ENCODE measurements at regions not wholly inside any gene's neighbourhood (a gene's known extent, or its start where the extent isn't known, plus 50 kb on each side); places are given as distances from the start of the nearest gene placed in this dataset.

DNA sequence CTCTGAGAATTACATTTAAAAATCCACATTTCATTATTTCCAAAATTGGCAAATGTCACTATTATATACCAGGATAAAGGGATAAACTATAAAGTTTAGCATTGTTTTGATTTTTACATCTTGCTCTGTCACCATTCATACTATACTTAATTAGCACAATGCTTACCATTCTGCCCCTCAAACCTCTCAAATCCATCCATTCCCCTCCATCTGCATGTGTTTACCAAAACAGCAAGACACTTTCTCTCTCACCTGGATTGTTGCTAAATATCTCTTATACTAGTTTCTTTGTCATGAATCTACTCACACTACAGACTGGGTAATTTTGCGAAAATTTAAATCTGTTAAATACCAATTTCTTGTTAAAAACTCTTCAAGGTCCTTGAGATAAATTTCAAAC is 496.1 kb downstream of the NR4A2 start:
- Histone ChIP-seq H3K4me1 (ENCODE audit: insufficient read depth) (no peaks in the 10 kb centered on the region), H3K27ac (no peak overlapping the region), H3K36me3 (no peaks in the 10 kb centered on the region), H3K27me3 (no peaks in the 10 kb centered on the region), H3K9me3 (no peaks in the 10 kb centered on the region), H3K4me3 (no peak overlapping the region)
- TF ChIP-seq EP300 (IDR thresholded peaks at IDR 0.05) (no peak), POLR2A (IDR thresholded peaks at IDR 0.05) (no peak)
- TF ChIP-seq, protein P1, sequence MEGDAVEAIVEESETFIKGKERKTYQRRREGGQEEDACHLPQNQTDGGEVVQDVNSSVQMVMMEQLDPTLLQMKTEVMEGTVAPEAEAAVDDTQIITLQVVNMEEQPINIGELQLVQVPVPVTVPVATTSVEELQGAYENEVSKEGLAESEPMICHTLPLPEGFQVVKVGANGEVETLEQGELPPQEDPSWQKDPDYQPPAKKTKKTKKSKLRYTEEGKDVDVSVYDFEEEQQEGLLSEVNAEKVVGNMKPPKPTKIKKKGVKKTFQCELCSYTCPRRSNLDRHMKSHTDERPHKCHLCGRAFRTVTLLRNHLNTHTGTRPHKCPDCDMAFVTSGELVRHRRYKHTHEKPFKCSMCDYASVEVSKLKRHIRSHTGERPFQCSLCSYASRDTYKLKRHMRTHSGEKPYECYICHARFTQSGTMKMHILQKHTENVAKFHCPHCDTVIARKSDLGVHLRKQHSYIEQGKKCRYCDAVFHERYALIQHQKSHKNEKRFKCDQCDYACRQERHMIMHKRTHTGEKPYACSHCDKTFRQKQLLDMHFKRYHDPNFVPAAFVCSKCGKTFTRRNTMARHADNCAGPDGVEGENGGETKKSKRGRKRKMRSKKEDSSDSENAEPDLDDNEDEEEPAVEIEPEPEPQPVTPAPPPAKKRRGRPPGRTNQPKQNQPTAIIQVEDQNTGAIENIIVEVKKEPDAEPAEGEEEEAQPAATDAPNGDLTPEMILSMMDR (IDR thresholded peaks at IDR 0.05) = no peak
- intact Hi-C loops (cut with DNase I) = no loop called here
- 88 to 98% (median 91%) methylated on average over 1 of the region's 1 CpG for WGBS, 3 donors
- DNase-seq = no peak

GRCh38 chr2:155830817-155831579 is 501.5 kb downstream of the NR4A2 start:
- 68 to 74% (median 70%) methylated on average over 4 of the region's 4 CpGs for WGBS, 3 donors
- no peaks in the 10 kb centered on the region for H3K36me3 ChIP-seq
- no peaks in the 10 kb centered on the region for H3K9me3 ChIP-seq
- intact Hi-C loops (cut with DNase I) = no loop called here
- H3K4me1 ChIP-seq (ENCODE audit: insufficient read depth) = no peaks in the 10 kb centered on the region
- TF ChIP-seq, protein P1 (IDR thresholded peaks at IDR 0.05) = no peak
- TF ChIP-seq POLR2A (IDR thresholded peaks at IDR 0.05) (no peak), EP300 (IDR thresholded peaks at IDR 0.05) (no peak)
- no peaks in the 10 kb centered on the region for H3K27me3 ChIP-seq
- no peak overlapping the region for H3K27ac ChIP-seq
- H3K4me3 ChIP-seq = no peak overlapping the region
- no peak for DNase-seq

DNA sequence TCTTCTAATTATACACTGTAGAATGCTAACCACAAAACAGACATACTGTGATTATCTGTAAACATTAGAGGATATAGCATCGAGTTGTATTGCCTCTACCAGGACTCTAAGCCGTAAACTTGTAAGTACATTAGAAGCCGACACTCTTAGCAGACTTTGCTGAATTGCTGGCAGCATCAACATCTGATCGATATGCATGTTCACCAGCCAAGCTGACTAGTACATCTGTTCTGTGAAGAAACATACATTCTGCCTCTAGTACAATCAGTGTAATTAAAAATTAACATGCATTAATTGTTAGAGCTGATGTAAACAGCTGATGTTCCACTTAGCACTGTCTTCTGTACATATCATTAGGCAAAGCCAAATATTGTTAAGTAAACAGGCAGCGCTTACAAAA is 502.2 kb downstream of the NR4A2 start:
- H3K36me3 ChIP-seq = no peaks in the 10 kb centered on the region
- no peaks in the 10 kb centered on the region for H3K27me3 ChIP-seq
- intact Hi-C loops (cut with DNase I) = no loop called here
- no peaks in the 10 kb centered on the region for H3K9me3 ChIP-seq
- no peak for TF ChIP-seq POLR2A (IDR thresholded peaks at IDR 0.05)
- no peak for TF ChIP-seq EP300 (IDR thresholded peaks at IDR 0.05)
- TF ChIP-seq, protein P1 (IDR thresholded peaks at IDR 0.05) = no peak
- no peak overlapping the region for H3K27ac ChIP-seq
- H3K4me3 ChIP-seq = no peak overlapping the region
- no peaks in the 10 kb centered on the region for H3K4me1 ChIP-seq (ENCODE audit: insufficient read depth)
- DNase-seq = no peak
- WGBS, 3 donors = 90 to 95% (median 91%) methylated on average over 5 of the region's 5 CpGs

DNA sequence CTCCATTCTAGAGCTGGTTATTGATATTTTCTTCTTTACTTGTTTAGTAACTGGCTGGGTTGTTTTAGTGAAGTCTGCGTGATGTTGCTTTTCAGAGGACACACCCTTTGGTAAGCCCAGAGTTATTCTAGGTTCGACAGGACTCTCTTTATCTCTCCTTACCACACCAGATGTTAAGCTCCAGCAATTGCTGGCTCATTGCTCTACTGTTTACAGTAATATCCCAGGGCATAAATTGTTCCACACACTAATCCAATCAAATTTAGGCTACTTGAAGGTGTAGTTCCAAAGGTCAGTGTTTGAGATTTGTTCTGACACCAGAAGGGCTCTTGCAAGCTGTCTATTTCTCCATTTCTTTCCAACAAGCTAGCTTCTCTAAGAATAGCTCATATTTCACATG is 506.6 kb downstream of the NR4A2 start:
- TF ChIP-seq EP300 (IDR thresholded peaks at IDR 0.05) = no peak
- TF ChIP-seq POLR2A (IDR thresholded peaks at IDR 0.05) = no peak
- TF ChIP-seq, protein P1 (IDR thresholded peaks at IDR 0.05) = no peak
- Histone ChIP-seq H3K36me3 (no peaks in the 10 kb centered on the region), H3K27me3 (no peaks in the 10 kb centered on the region), H3K27ac (no peak overlapping the region), H3K4me3 (no peak overlapping the region), H3K4me1 (ENCODE audit: insufficient read depth) (no peaks in the 10 kb centered on the region), H3K9me3 (no peaks in the 10 kb centered on the region)
- WGBS, 3 donors = 14 to 43% (median 19%) methylated on average over 2 of the region's 2 CpGs
- no peak for DNase-seq
- intact Hi-C loops (cut with DNase I) = no loop called here

Measured in ovary (tissue), 7 donors.